RWPE1 (cell line): ENCODE measurements at regions not wholly inside any gene's neighbourhood (a gene's known extent, or its start where the extent isn't known, plus 50 kb on each side); places are given as distances from the start of the nearest gene placed in this dataset.

Experiments used
- CTCF ChIA-PET: fragments of 350-600 bp; sonication (Branson Sonifier 250); formaldehyde crosslinking; extraction: SDS; loops from one replicate; lab custom pipeline; 2021; lab: Yijun Ruan, JAX
- POLR2A ChIA-PET: fragments of 400-600 bp; formaldehyde crosslinking; extraction: SDS; loops from one replicate; lab custom pipeline; 2020; ENCODE audit warnings: antibody characterized with exemption; ENCODE audit not compliant: low non-redundant PET; lab: Yijun Ruan, JAX
- DNase-seq: peaks from one replicate; pipeline ENCODE4 v3.0.0; 2012; ENCODE audit warnings: low spot score
- H3K27ac ChIP-seq: fragments of 450-650 bp; 2 replicates; pipeline ENCODE4 v1.5.1; 2017
- TF ChIP-seq, protein P1 (sequence below): fragments of 450-650 bp; conservative IDR thresholded peaks from 2 replicates; pipeline ENCODE4 v1.5.1; 2017; ENCODE audit warnings: low read depth, mild to moderate bottlenecking

DNA sequence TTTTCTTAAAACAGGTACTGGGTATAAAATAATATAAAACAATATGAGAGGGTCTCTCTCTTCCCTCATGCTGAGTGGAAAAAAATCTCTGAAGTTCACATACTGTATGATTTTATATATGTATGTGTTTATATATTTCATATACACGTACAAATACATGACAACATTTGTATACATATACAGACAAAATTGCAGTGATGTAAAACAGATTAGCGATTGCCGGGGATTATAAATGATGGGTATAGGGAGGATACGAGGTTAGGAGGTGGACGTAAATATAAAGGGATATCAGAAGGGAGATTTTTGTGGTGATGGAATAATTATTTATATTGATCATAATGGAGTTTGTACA is 194.8 kb upstream of the PRSS16 start:
- ChIA-PET CTCF (no interaction called here), POLR2A (no interaction called here)
- TF ChIP-seq, protein P1, sequence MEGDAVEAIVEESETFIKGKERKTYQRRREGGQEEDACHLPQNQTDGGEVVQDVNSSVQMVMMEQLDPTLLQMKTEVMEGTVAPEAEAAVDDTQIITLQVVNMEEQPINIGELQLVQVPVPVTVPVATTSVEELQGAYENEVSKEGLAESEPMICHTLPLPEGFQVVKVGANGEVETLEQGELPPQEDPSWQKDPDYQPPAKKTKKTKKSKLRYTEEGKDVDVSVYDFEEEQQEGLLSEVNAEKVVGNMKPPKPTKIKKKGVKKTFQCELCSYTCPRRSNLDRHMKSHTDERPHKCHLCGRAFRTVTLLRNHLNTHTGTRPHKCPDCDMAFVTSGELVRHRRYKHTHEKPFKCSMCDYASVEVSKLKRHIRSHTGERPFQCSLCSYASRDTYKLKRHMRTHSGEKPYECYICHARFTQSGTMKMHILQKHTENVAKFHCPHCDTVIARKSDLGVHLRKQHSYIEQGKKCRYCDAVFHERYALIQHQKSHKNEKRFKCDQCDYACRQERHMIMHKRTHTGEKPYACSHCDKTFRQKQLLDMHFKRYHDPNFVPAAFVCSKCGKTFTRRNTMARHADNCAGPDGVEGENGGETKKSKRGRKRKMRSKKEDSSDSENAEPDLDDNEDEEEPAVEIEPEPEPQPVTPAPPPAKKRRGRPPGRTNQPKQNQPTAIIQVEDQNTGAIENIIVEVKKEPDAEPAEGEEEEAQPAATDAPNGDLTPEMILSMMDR = no peak
- DNase-seq = no peak
- H3K27ac ChIP-seq = no peak overlapping the region

DNA sequence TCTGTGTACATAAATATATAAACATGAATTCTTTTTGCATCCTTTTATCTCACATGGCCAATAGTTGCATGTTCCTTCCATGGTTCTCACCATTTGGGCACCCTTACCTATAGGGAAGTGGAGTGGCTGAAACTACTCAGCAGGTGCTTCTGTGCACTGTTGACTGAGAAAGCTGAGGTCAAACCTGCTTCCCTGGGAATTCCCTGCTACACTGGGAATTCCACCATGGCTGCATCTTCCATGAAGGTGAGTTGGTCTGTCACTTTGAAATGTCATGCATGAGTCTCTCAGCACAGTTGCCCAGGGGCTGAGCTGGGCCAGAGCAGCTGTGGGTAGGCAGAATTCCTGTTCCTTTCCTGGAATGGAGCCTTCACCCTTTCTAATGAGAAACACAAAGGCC is 193.8 kb upstream of the PRSS16 start:
- TF ChIP-seq, protein P1 = no peak
- ChIA-PET POLR2A (no interaction called here), CTCF (interaction anchor here (0.5 kb wide), 1 partner anchor 471 kb away, joined by 4 read pairs; no protein-coding TSS in a partner anchor)
- no peak overlapping the region for H3K27ac ChIP-seq
- no peak for DNase-seq

DNA sequence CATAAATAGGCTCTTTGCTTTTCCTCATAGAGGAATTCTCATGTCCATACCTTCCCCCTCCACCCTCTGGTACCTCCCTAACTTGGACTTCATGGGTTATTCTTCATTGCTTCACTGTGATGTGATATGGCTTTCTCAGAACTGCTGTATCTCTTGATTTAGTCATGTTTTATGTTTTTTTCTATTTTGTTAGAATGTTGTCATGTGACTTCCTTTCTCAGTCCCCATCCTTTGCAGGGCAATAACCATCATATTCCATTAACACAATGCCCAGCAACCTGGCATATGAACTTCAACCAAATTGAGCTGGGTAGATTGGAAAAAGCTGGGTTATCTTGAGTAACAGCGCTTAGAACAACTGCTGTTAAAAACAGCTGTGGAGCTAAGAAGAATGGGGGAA is 190.9 kb upstream of the PRSS16 start:
- ChIA-PET POLR2A (no interaction called here), CTCF (no interaction called here)
- no peak for DNase-seq
- H3K27ac ChIP-seq = no peak overlapping the region
- TF ChIP-seq, protein P1 = no peak

DNA sequence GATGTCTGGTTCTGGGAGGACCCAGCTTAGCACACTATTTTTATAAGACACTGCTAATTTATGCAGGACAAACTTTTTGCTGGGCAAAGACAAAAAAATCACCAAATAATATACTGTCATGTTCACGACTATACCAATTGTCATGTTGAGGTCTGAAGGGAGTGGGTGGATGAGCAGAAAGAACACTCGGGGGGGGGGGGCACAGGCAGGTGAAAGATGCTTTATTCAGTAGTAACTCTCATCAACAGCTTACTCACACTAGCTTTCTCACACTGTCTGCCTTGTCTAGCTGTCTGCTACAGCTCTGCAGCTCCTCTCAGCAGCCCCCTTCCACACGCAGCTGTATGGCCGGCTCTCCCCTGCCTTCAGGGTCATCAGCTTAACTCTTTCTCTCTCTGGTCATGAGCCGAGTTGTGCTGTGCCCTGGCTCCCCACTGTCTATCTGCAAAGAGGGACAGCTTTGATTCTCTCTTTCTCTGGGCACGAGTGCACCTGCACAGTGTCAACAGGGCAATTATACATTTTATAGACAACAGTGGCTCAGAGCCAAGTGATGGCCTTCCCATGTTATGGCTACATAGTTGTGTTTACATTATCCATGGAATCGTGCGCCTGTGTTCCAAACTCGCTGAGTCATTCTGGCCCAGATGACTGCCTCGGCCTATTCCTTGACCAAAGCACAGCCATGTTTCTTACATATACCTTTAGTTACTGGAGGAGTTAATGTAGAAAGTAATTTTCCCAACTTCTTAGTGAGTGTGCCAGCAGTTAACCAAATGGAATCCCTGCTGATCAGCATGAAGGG is 187.7 kb upstream of the PRSS16 start:
- H3K27ac ChIP-seq = no peak overlapping the region
- TF ChIP-seq, protein P1 = no peak
- CTCF ChIA-PET = interaction anchor here (0.6 kb wide), 1 partner anchor 659 kb away, joined by 4 read pairs; no protein-coding TSS in a partner anchor
- POLR2A ChIA-PET = no interaction called here
- DNase-seq = no peak

DNA sequence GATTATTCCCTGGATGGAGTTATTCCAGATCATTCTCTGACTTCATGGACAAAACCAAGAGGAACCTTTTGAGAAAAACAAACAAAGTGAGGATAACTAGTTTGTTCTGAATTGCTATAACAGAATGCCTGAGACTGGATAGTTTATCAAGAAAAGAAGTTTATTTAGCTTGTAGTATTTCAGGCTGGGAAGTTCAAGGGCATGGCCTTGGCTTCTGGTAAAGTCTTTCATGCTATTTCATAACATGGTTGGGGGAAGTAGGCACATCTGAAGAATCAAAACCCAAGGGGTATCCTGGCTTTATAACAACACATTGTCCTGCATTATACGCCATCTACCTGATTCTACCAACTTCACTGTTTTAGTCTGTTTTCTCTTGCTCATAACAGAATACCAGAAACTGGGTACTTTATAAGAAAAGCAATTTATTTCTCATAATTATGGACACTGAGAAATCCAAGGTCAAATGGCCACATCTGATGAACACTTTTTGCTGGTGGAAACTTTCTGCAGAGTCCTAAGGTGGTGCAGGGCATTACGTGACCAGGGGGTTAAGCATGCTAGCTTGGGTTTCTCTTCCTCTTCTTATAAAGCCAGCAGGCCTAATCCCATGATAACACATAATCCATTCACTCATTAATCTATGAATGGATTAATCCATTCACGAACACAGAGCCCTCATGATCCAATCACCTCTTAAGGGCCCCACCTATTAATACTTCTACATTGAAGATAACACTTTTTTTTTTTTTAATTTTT is 186.1 kb upstream of the PRSS16 start:
- POLR2A ChIA-PET = no interaction called here
- CTCF ChIA-PET = interaction anchor here (0.6 kb wide), 1 partner anchor 51 kb away, joined by 4 read pairs; no protein-coding TSS in a partner anchor
- H3K27ac ChIP-seq = no peak overlapping the region
- DNase-seq = no peak
- TF ChIP-seq, protein P1 = no peak

DNA sequence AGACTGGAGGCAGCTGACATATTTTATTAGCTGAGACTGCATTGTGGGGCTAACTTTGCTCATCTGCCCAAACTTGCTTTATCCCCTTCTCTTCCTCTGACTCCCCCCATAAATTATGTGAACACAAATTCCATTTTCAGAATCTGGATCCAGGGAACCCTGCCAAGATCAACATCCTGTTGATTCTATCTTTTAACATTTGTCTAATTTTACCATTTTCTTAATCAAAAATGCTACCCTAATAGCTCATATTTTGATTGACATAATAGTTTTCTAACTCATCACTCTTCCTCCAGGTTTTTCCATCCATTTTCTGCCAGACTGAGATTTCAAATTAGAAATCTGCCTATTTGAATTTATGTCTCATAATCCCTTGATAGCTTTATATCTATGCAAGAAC is 184.7 kb upstream of the PRSS16 start:
- no peak for DNase-seq
- CTCF ChIA-PET = no interaction called here
- POLR2A ChIA-PET = no interaction called here
- TF ChIP-seq, protein P1 = no peak
- H3K27ac ChIP-seq = no peak overlapping the region
